K562 (cell line): ENCODE measurements at regions not wholly inside any gene's neighbourhood (a gene's known extent, or its start where the extent isn't known, plus 50 kb on each side); places are given as distances from the start of the nearest gene placed in this dataset.

Experiments
- ATAC-seq: fragments of 200-7000 bp; cut with Tn5 transposase; 3 replicates; pipeline ENCODE4 v1.9.1; 2020; ENCODE audit warnings: moderate library complexity
- BruUV-seq: library from RNA; stranded (reverse); fragments of 400-500 nt; replicated peaks from 2 replicates; lab custom pipeline; 2021; lab: Mats Ljungman, UMichigan
- CTCF ChIA-PET: fragments of 300-600 bp; formaldehyde crosslinking; extraction: SDS; loops from one replicate; lab custom pipeline; 2021; ENCODE audit warnings: low intra/inter-chr PET ratio; lab: Yijun Ruan, JAX
- POLR2A ChIA-PET: fragments of 300-600, 350-650 bp; sonication (Branson Sonifier 250); formaldehyde crosslinking; extraction: SDS; loops from one replicate; lab custom pipeline; 2021; ENCODE audit warnings: antibody characterized with exemption, inconsistent platforms; lab: Yijun Ruan, JAX
- DNase-seq, 4 experiments: peaks; one replicate each; pipeline versions ENCODE4 v3.0.0 to v3.0.0-alpha.2; 2011 to 2018; ENCODE audit warnings: low spot score in 3 of 4, mixed read lengths in 3 of 4; ENCODE audit errors: extremely low read depth in 1 of 4
- FAIRE-seq: peaks from 2 replicates; lab custom pipeline; 2011; peaks lifted over from hg19 to GRCh38; lab: Jason Lieb, UNC
- H2AFZ ChIP-seq: 2 replicates; pipeline ENCODE4 v1.6.0; 2011; ENCODE audit warnings: low read depth, low read length, control low read depth, inconsistent platforms
- H3K27ac ChIP-seq: fragments of 200-600 bp; 3 replicates; pipeline ENCODE4 v1.8.0; 2011; ENCODE audit warnings: low read depth, mild to moderate bottlenecking, control low read depth, inconsistent platforms, low read length, moderate library complexity, mixed read lengths; ENCODE audit errors: extremely low read depth
- H3K27me3 ChIP-seq, 2 experiments: fragments of 300-600 bp in 1 of 2; 2 replicates in 1 of 2; 3 replicates in 1 of 2; pipeline versions ENCODE4 v1.6.0 to v1.8.0; 2011; ENCODE audit warnings: inconsistent platforms in 2 of 2, low read length in 2 of 2, mild to moderate bottlenecking in 1 of 2, mixed read lengths in 1 of 2, moderate library complexity in 1 of 2; ENCODE audit not compliant: control insufficient read depth in 2 of 2, insufficient read depth in 2 of 2
- H3K36me3 ChIP-seq: fragments of 300-600 bp; 3 replicates; pipeline ENCODE4 v1.8.0; 2011; ENCODE audit warnings: mild to moderate bottlenecking, low read length, inconsistent platforms; ENCODE audit not compliant: control insufficient read depth, insufficient read depth
- H3K4me1 ChIP-seq, 2 experiments: fragments of 200-600 bp in 1 of 2; replicated peaks in 1 of 2; 2 replicates in 1 of 2; 3 replicates in 1 of 2; pipeline versions ENCODE4 v1.5.1 to v1.8.0; 2011; ENCODE audit warnings: inconsistent platforms in 2 of 2, low read length in 2 of 2, mild to moderate bottlenecking in 1 of 2, mixed read lengths in 1 of 2, moderate library complexity in 1 of 2; ENCODE audit not compliant: control insufficient read depth in 2 of 2, insufficient read depth in 2 of 2
- H3K4me2 ChIP-seq: 2 replicates; pipeline ENCODE4 v1.6.1; 2011; ENCODE audit warnings: low read length, control low read depth, inconsistent platforms, mixed read lengths; ENCODE audit not compliant: insufficient read depth
- H3K4me3 ChIP-seq: fragments of 200-600 bp; sonication (generic), shearing (Covaris generic); 2 replicates; pipeline ENCODE4 v1.5.1; 2016; ENCODE audit warnings: control low read depth, inconsistent platforms
- H3K79me2 ChIP-seq: fragments of 200-600 bp; 3 replicates; pipeline ENCODE4 v1.8.0; 2011; ENCODE audit warnings: low read length, inconsistent platforms; ENCODE audit not compliant: control insufficient read depth, insufficient read depth
- H3K9ac ChIP-seq, 2 experiments: 2 replicates each; pipeline versions ENCODE4 v1.6.0 to v1.6.1; 2011; ENCODE audit warnings: low read depth in 2 of 2, low read length in 2 of 2, control low read depth in 1 of 2, inconsistent platforms in 1 of 2, mild to moderate bottlenecking in 1 of 2, mixed read lengths in 1 of 2; ENCODE audit not compliant: insufficient read depth in 1 of 2
- H3K9me1 ChIP-seq: one replicate; pipeline ENCODE4 v1.6.0; 2011; ENCODE audit warnings: inconsistent platforms, mild to moderate bottlenecking, low read length, moderate library complexity; ENCODE audit not compliant: control insufficient read depth, insufficient read depth
- H3K9me3 ChIP-seq: replicated peaks from 2 replicates; pipeline ENCODE4 v1.5.1; 2011; ENCODE audit warnings: low read depth, low read length, inconsistent platforms; ENCODE audit not compliant: control insufficient read depth, insufficient read depth
- H4K20me1 ChIP-seq: replicated peaks from 2 replicates; pipeline ENCODE4 v1.6.1; 2011; ENCODE audit warnings: low read length, inconsistent platforms, mixed read lengths; ENCODE audit not compliant: control insufficient read depth, insufficient read depth
- HOXB6 ChIP-seq: fragments of 250-450 bp; sonication (Bioruptor Pico); IDR thresholded peaks from 2 replicates; pipeline ENCODE4 v1.5.1; 2022; ENCODE audit warnings: mild to moderate bottlenecking, borderline replicate concordance
- ZBTB11 ChIP-seq, 3 experiments: fragments of 200-800 bp in 1 of 3; fragments of 250-450 bp in 1 of 3; fragments of 450-650 bp in 1 of 3; sonication (Bioruptor Pico) in 1 of 3; sonication (Bioruptor generic) in 1 of 3; formaldehyde crosslinking in 1 of 3; IDR thresholded peaks; 2 replicates each; pipeline versions ENCODE4 v1.6.1 to v1.8.0; 2016 to 2022; ENCODE audit warnings: mild to moderate bottlenecking in 2 of 3, missing genetic modification characterization in 2 of 3, missing compliant biosample characterization in 1 of 3, moderate library complexity in 1 of 3
- ZBTB49 ChIP-seq: sonication (generic); formaldehyde crosslinking; IDR thresholded peaks from 2 replicates; pipeline ENCODE4 v1.8.0; 2022; ENCODE audit warnings: missing genetic modification reagents, mild to moderate bottlenecking, borderline replicate concordance
- ZNF431 ChIP-seq: sonication (generic); formaldehyde crosslinking; IDR thresholded peaks from 2 replicates; pipeline ENCODE4 v1.8.0; 2022; ENCODE audit warnings: mild to moderate bottlenecking, missing genetic modification reagents
- in situ Hi-C: fragments of 300-500 bp; cut with MboI; formaldehyde crosslinking; loops from 4 replicates; pipeline ENCODE4 v1.15.0; 2018; ENCODE audit warnings: inconsistent platforms, mixed read lengths
- intact Hi-C: fragments of 100-400 bp; cut with micrococcal nuclease; formaldehyde crosslinking; loops from 2 replicates; pipeline ENCODE4 v1.14.2; 2022

GRCh38 chr11:36953976-36954375 lies 355.9 kb upstream of the RAG2 start:
- Histone ChIP-seq H3K9me1 (no peaks in the 10 kb centered on the region), H2AFZ (no peak overlapping the region), H3K27ac (no peak overlapping the region), H3K36me3 (no peaks in the 10 kb centered on the region), H4K20me1 (no peaks in the 10 kb centered on the region), H3K79me2 (no peaks in the 10 kb centered on the region), H3K9me3 (no peaks in the 10 kb centered on the region), H3K4me3 (no peak overlapping the region), H3K27me3 (no peaks in the 10 kb centered on the region), H3K9ac (no peak overlapping the region), H3K4me1 (no peaks in the 10 kb centered on the region), H3K4me2 (no peak overlapping the region)
- no peak for FAIRE-seq
- CTCF ChIA-PET, result no interaction called here
- in situ Hi-C loops (no loop called here), intact Hi-C loops (no loop called here)
- TF ChIP-seq ZNF431 (CRISPR knock-in tag), result no peak
- TF ChIP-seq ZBTB49 (CRISPR knock-in tag), result no peak
- no peak for TF ChIP-seq HOXB6
- TF ChIP-seq ZBTB11 (CRISPR knock-in tag; IDR thresholded peaks at IDR 0.05), result no peak
- DNase-seq, result no peak
- no TSS peak for BruUV-seq
- ATAC-seq, result no peak
- POLR2A ChIA-PET, result no interaction called here
